ENCODE measurements at regions not wholly inside any gene's neighbourhood (a gene's known extent, or its start where the extent isn't known, plus 50 kb on each side); places are given as distances from the start of the nearest gene placed in this dataset.

- DNase-seq (ENCODE audit: low read depth in 1 of 2, low spot score in 1 of 2), result peak; percentile 8 to 43
These were observed 55.8 kb upstream of the SHC3 start for GRCh38 chr9:89234205-89235067.

- no peak for DNase-seq (ENCODE audit: low read depth in 1 of 2, low spot score in 1 of 2)
These were observed 58.4 kb upstream of the SHC3 start for GRCh38 chr9:89236955-89237573.

GRCh38 chr9:89238424-89238823, 59.8 kb upstream of the SHC3 start:
- DNase-seq (ENCODE audit: low read depth in 1 of 2, low spot score in 1 of 2), result no peak

- no peak for DNase-seq (ENCODE audit: low read depth in 1 of 2, low spot score in 1 of 2)
These were observed 64.9 kb upstream of the SHC3 start for GRCh38 chr9:89243296-89244061.

- DNase-seq (ENCODE audit: low read depth in 1 of 2, low spot score in 1 of 2), result no peak
These were observed 64.2 kb upstream of the CKS2 start for GRCh38 chr9:89246840-89247239.

- no peak for DNase-seq (ENCODE audit: low read depth in 1 of 2, low spot score in 1 of 2)
These were observed 63.3 kb upstream of the CKS2 start for GRCh38 chr9:89247431-89248353.

- no peak for DNase-seq (ENCODE audit: low read depth in 1 of 2, low spot score in 1 of 2)
These were observed 62.0 kb upstream of the CKS2 start for GRCh38 chr9:89249001-89249400.

GRCh38 chr9:89252651-89253267, 58.2 kb upstream of the CKS2 start:
- DNase-seq (ENCODE audit: low read depth in 1 of 2, low spot score in 1 of 2), result no peak

- no peak for DNase-seq (ENCODE audit: low read depth in 1 of 2, low spot score in 1 of 2)
These were observed 56.8 kb upstream of the CKS2 start for GRCh38 chr9:89254058-89254772.

GRCh38 chr9:89254773-89255125, 56.2 kb upstream of the CKS2 start:
- no peak for DNase-seq (ENCODE audit: low read depth in 1 of 2, low spot score in 1 of 2)

- DNase-seq (ENCODE audit: low read depth in 1 of 2, low spot score in 1 of 2), result no peak
These were observed 54.8 kb upstream of the CKS2 start for GRCh38 chr9:89256225-89256624.

- no peak for DNase-seq (ENCODE audit: low read depth in 1 of 2, low spot score in 1 of 2)
These were observed 54.4 kb upstream of the CKS2 start for GRCh38 chr9:89256642-89257041.

GRCh38 chr9:89260525-89260924, 50.5 kb upstream of the CKS2 start:
- no peak for DNase-seq (ENCODE audit: low read depth in 1 of 2, low spot score in 1 of 2)
